Lower leg skin (tissue), 4 donors: ENCODE measurements at regions not wholly inside any gene's neighbourhood (a gene's known extent, or its start where the extent isn't known, plus 50 kb on each side); places are given as distances from the start of the nearest gene placed in this dataset.

Source experiments
- DNase-seq, 2 donors: peaks; one replicate each; pipeline ENCODE4 v3.0.0-alpha.2; 2019; ENCODE audit warnings: low spot score in 2 of 2
- H3K4me3 ChIP-seq: fragments of 200-600 bp; sonication (generic); 2 replicates; pipeline ENCODE4 v1.5.1; 2017; ENCODE audit warnings: mild to moderate bottlenecking, low read depth; ENCODE audit not compliant: poor library complexity, severe bottlenecking
- CTCF ChIP-seq, 3 donors: fragments of 450-650 bp; IDR thresholded peaks; one replicate each; pipeline ENCODE4 v1.5.1; 2016; ENCODE audit warnings: antibody characterized with exemption in 3 of 3, mild to moderate bottlenecking in 3 of 3, moderate library complexity in 2 of 3
- POLR2A ChIP-seq, 2 donors: fragments of 450-650 bp; IDR thresholded peaks; one replicate each; pipeline ENCODE4 v1.6.1; 2016 to 2017; ENCODE audit warnings: antibody characterized with exemption in 2 of 2, mild to moderate bottlenecking in 1 of 2, moderate library complexity in 1 of 2
- WGBS, 2 donors: methylation state at CpG; one replicate each; pipeline ENCODE4 v1.1.5; 2018; 5-methylcytosine and 5-hydroxymethylcytosine counted together
- intact Hi-C: fragments of 100-400 bp; cut with DNase I; formaldehyde crosslinking; loops from one replicate; pipeline ENCODE4 v1.15.0; 2023; ENCODE audit warnings: low total_unique reads

- no peak overlapping the region for H3K4me3 ChIP-seq
- TF ChIP-seq CTCF (IDR thresholded peaks at IDR 0.05) (no peak), POLR2A (IDR thresholded peaks at IDR 0.05) (no peak)
- DNase-seq = no peak
- intact Hi-C loops = no loop called here
- 75 to 78% methylated on average over 2 of the region's 2 CpGs for WGBS, 2 donors
These were observed 339.0 kb upstream of the ETAA1 start for GRCh38 chr2:67057901-67058703.

- H3K4me3 ChIP-seq = no peak overlapping the region
- intact Hi-C loops = no loop called here
- 30 to 37% methylated on average over 4 of the region's 4 CpGs for WGBS, 2 donors
- no peak for DNase-seq
- TF ChIP-seq CTCF (IDR thresholded peaks at IDR 0.05) (no peak), POLR2A (IDR thresholded peaks at IDR 0.05) (no peak)
These were observed 332.1 kb upstream of the ETAA1 start for GRCh38 chr2:67065046-67065445.

GRCh38 chr2:67066782-67067181, 330.4 kb upstream of the ETAA1 start:
- intact Hi-C loops = no loop called here
- TF ChIP-seq POLR2A (IDR thresholded peaks at IDR 0.05) (no peak), CTCF (IDR thresholded peaks at IDR 0.05) (no peak)
- DNase-seq = no peak
- WGBS, 2 donors = 88 to 96% methylated on average over 3 of the region's 3 CpGs
- H3K4me3 ChIP-seq = no peak overlapping the region

GRCh38 chr2:67067656-67068055, 329.5 kb upstream of the ETAA1 start:
- no peak overlapping the region for H3K4me3 ChIP-seq
- TF ChIP-seq CTCF (IDR thresholded peaks at IDR 0.05) (no peak), POLR2A (IDR thresholded peaks at IDR 0.05) (no peak)
- DNase-seq = no peak
- intact Hi-C loops = no loop called here

- TF ChIP-seq POLR2A (IDR thresholded peaks at IDR 0.05) = no peak
- no peak for TF ChIP-seq CTCF (IDR thresholded peaks at IDR 0.05)
- WGBS, 2 donors = 65 to 67% methylated on average over 1 of the region's 1 CpG
- no peak overlapping the region for H3K4me3 ChIP-seq
- intact Hi-C loops = no loop called here
- DNase-seq = no peak
These were observed 326.3 kb upstream of the ETAA1 start for GRCh38 chr2:67070826-67071225.

- TF ChIP-seq CTCF (IDR thresholded peaks at IDR 0.05) (no peak), POLR2A (IDR thresholded peaks at IDR 0.05) (no peak)
- no peak overlapping the region for H3K4me3 ChIP-seq
- DNase-seq = no peak
- 81 to 92% methylated on average over 7 of the region's 7 CpGs for WGBS, 2 donors
- intact Hi-C loops = no loop called here
These were observed 322.1 kb upstream of the ETAA1 start for GRCh38 chr2:67075056-67075455.
